ENCODE measurements at regions not wholly inside any gene's neighbourhood (a gene's known extent, or its start where the extent isn't known, plus 50 kb on each side); places are given as distances from the start of the nearest gene placed in this dataset.

DNA sequence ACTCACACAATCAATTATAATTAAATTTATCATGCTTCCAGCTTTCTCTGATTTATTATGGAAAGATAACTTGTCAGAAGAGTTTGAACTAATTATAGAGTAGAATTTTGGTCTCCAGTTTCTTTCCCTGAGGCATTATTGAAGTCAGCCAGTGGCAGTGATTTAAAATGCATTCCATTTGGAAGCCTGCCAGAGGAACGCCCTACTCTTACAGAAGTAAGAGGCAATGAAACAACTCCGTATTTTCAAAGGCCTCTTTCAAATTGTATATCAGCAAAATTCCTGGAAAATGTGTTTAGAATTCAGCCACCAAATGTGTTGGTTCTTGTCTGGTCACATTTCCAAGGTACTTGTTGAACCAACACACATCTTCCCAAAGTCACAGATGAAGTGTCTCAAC lies 640.9 kb downstream of the SEMA5A start:
- TF ChIP-seq CSDC2 (CRISPR knock-in tag; IDR thresholded peaks at IDR 0.05) (no peak), ESRRG (CRISPR knock-in tag; IDR thresholded peaks at IDR 0.05) (no peak), TOX (CRISPR knock-in tag; IDR thresholded peaks at IDR 0.05; ENCODE audit: borderline replicate concordance) (0 out of 2 replicates have a peak, but pooled peaks have one; percentile 4), RARB (CRISPR knock-in tag; IDR thresholded peaks at IDR 0.05) (no peak), ZFP30 (CRISPR knock-in tag; IDR thresholded peaks at IDR 0.05) (no peak), ISL1 (CRISPR knock-in tag; IDR thresholded peaks at IDR 0.05) (no peak), BACH2 (CRISPR knock-in tag; IDR thresholded peaks at IDR 0.05; ENCODE audit: borderline replicate concordance) (no peak)
- TF ChIP-seq, protein P1, sequence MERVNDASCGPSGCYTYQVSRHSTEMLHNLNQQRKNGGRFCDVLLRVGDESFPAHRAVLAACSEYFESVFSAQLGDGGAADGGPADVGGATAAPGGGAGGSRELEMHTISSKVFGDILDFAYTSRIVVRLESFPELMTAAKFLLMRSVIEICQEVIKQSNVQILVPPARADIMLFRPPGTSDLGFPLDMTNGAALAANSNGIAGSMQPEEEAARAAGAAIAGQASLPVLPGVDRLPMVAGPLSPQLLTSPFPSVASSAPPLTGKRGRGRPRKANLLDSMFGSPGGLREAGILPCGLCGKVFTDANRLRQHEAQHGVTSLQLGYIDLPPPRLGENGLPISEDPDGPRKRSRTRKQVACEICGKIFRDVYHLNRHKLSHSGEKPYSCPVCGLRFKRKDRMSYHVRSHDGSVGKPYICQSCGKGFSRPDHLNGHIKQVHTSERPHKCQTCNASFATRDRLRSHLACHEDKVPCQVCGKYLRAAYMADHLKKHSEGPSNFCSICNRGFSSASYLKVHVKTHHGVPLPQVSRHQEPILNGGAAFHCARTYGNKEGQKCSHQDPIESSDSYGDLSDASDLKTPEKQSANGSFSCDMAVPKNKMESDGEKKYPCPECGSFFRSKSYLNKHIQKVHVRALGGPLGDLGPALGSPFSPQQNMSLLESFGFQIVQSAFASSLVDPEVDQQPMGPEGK (CRISPR knock-in tag; IDR thresholded peaks at IDR 0.05; ENCODE audit: borderline replicate concordance) = no peak

Data from SK-N-SH treated with all-trans-retinoic acid at 6 μM for 48 hours (cell line).